ENCODE measurements at regions not wholly inside any gene's neighbourhood (a gene's known extent, or its start where the extent isn't known, plus 50 kb on each side); places are given as distances from the start of the nearest gene placed in this dataset.

DNA sequence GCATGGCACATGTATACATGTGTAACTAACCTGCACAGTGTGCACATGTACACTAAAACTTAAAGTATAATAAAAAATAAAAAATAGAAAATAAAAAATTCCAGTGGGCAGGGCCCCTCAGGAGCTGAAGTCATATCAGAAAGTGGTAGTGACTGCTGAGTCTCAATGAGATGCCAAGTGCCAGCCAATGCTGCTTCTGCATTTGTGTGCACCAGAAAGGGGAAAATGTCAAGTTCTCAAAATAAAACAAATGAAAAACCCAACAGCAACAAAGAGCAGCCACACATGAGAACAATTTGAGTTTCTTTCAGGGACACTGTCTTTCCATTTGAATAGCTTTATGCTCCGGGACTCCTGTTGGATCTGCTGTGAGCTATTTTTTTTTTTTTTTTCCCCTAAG lies 117.2 kb upstream of the CCDC112 start:
- TF ChIP-seq CTCF (IDR thresholded peaks at IDR 0.05; ENCODE audit: low read depth, low read length, missing input control): no peak
- TF ChIP-seq TAF1 (conservative IDR thresholded peaks at IDR 0.05): no peak
- TF ChIP-seq, protein P1, sequence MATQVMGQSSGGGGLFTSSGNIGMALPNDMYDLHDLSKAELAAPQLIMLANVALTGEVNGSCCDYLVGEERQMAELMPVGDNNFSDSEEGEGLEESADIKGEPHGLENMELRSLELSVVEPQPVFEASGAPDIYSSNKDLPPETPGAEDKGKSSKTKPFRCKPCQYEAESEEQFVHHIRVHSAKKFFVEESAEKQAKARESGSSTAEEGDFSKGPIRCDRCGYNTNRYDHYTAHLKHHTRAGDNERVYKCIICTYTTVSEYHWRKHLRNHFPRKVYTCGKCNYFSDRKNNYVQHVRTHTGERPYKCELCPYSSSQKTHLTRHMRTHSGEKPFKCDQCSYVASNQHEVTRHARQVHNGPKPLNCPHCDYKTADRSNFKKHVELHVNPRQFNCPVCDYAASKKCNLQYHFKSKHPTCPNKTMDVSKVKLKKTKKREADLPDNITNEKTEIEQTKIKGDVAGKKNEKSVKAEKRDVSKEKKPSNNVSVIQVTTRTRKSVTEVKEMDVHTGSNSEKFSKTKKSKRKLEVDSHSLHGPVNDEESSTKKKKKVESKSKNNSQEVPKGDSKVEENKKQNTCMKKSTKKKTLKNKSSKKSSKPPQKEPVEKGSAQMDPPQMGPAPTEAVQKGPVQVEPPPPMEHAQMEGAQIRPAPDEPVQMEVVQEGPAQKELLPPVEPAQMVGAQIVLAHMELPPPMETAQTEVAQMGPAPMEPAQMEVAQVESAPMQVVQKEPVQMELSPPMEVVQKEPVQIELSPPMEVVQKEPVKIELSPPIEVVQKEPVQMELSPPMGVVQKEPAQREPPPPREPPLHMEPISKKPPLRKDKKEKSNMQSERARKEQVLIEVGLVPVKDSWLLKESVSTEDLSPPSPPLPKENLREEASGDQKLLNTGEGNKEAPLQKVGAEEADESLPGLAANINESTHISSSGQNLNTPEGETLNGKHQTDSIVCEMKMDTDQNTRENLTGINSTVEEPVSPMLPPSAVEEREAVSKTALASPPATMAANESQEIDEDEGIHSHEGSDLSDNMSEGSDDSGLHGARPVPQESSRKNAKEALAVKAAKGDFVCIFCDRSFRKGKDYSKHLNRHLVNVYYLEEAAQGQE (IDR thresholded peaks at IDR 0.05): no peak
- TF ChIP-seq EGR1 (IDR thresholded peaks at IDR 0.05; ENCODE audit: low read depth in 2 of 2): no peak
- no peak for TF ChIP-seq RAD21 (IDR thresholded peaks at IDR 0.05)
- TF ChIP-seq, protein P2, sequence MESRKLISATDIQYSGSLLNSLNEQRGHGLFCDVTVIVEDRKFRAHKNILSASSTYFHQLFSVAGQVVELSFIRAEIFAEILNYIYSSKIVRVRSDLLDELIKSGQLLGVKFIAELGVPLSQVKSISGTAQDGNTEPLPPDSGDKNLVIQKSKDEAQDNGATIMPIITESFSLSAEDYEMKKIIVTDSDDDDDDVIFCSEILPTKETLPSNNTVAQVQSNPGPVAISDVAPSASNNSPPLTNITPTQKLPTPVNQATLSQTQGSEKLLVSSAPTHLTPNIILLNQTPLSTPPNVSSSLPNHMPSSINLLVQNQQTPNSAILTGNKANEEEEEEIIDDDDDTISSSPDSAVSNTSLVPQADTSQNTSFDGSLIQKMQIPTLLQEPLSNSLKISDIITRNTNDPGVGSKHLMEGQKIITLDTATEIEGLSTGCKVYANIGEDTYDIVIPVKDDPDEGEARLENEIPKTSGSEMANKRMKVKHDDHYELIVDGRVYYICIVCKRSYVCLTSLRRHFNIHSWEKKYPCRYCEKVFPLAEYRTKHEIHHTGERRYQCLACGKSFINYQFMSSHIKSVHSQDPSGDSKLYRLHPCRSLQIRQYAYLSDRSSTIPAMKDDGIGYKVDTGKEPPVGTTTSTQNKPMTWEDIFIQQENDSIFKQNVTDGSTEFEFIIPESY (IDR thresholded peaks at IDR 0.05): no peak
- TF ChIP-seq MAX (IDR thresholded peaks at IDR 0.05): no peak

Data from liver (tissue), 3 donors.